Stimulated activated CD4-positive, alpha-beta T cell treated with anti-CD3 and anti-CD28 coated beads, Interleukin-12 subunit alpha, Interleukin-12 subunit beta, amount 100 ng/mL, for 24 hours (primary cell): ENCODE measurements at regions not wholly inside any gene's neighbourhood (a gene's known extent, or its start where the extent isn't known, plus 50 kb on each side); places are given as distances from the start of the nearest gene placed in this dataset.

Experiments used
- DNase-seq, 2 experiments: peaks; one replicate each; pipeline ENCODE4 v3.0.0-alpha.2; 2020; ENCODE audit warnings: low read depth in 2 of 2

GRCh38 chr5:89930591-89931392, 478.8 kb downstream of the CETN3 start:
- DNase-seq: no peak

GRCh38 chr5:89929834-89930233, 479.7 kb downstream of the CETN3 start:
- DNase-seq: no peak

GRCh38 chr5:89929173-89929572, 480.4 kb downstream of the CETN3 start:
- DNase-seq: no peak

- no peak for DNase-seq
Observed at GRCh38 chr5:89922161-89922560, 487.4 kb downstream of the CETN3 start.

GRCh38 chr5:89917112-89917511, 492.4 kb downstream of the CETN3 start:
- DNase-seq: no peak

- DNase-seq: no peak
Observed at GRCh38 chr5:89916131-89916530, 493.4 kb downstream of the CETN3 start.

- DNase-seq: no peak
Observed at GRCh38 chr5:89908876-89909275, 500.7 kb downstream of the CETN3 start.

GRCh38 chr5:89904442-89904841, 505.1 kb downstream of the CETN3 start:
- no peak for DNase-seq

GRCh38 chr5:89901983-89902382, 507.6 kb downstream of the CETN3 start:
- DNase-seq: no peak

- DNase-seq: no peak
Observed at GRCh38 chr5:89901346-89901745, 508.2 kb downstream of the CETN3 start.

- DNase-seq: no peak
Observed at GRCh38 chr5:89900346-89900745, 509.2 kb downstream of the CETN3 start.

- DNase-seq: no peak
Observed at GRCh38 chr5:89899559-89899958, 510.0 kb downstream of the CETN3 start.

GRCh38 chr5:89893546-89893945, 516.0 kb downstream of the CETN3 start:
- no peak for DNase-seq

GRCh38 chr5:89885670-89886069, 523.9 kb downstream of the CETN3 start:
- no peak for DNase-seq

GRCh38 chr5:89883967-89884366, 525.6 kb downstream of the CETN3 start:
- no peak for DNase-seq

GRCh38 chr5:89878140-89879132, 531.1 kb downstream of the CETN3 start:
- DNase-seq: no peak

GRCh38 chr5:89871906-89872305, 537.6 kb downstream of the CETN3 start:
- DNase-seq: no peak

- no peak for DNase-seq
Observed at GRCh38 chr5:89869346-89869745, 540.2 kb downstream of the CETN3 start.

GRCh38 chr5:89866410-89866809, 543.1 kb downstream of the CETN3 start:
- DNase-seq: no peak

GRCh38 chr5:89864941-89865340, 544.6 kb downstream of the CETN3 start:
- no peak for DNase-seq

- DNase-seq: no peak
Observed at GRCh38 chr5:89857790-89858189, 551.8 kb downstream of the CETN3 start.

GRCh38 chr5:89855417-89855816, 554.1 kb downstream of the CETN3 start:
- no peak for DNase-seq

- no peak for DNase-seq
Observed at GRCh38 chr5:89851911-89852310, 557.6 kb downstream of the CETN3 start.
